Urinary bladder (tissue), 3 donors: ENCODE measurements at regions not wholly inside any gene's neighbourhood (a gene's known extent, or its start where the extent isn't known, plus 50 kb on each side); places are given as distances from the start of the nearest gene placed in this dataset.

Experiments
- DNase-seq: peaks from one replicate; pipeline ENCODE4 v3.0.0-alpha.2; 2015; ENCODE audit errors: extremely low spot score
- H3K27ac ChIP-seq: one replicate; pipeline ENCODE4 v1.5.1; 2013; ENCODE audit warnings: low read depth, mild to moderate bottlenecking, moderate library complexity
- H3K36me3 ChIP-seq: one replicate; pipeline ENCODE4 v1.6.1; 2013; ENCODE audit warnings: mild to moderate bottlenecking, moderate library complexity; ENCODE audit not compliant: insufficient read depth
- H3K4me1 ChIP-seq: one replicate; pipeline ENCODE4 v1.6.1; 2013; ENCODE audit warnings: mild to moderate bottlenecking, moderate library complexity; ENCODE audit not compliant: insufficient read depth
- H3K4me3 ChIP-seq: one replicate; pipeline ENCODE4 v1.5.1; 2013; ENCODE audit warnings: low read depth, low read length
- WGBS: extraction: QIAGEN DNeasy Blood & Tissue Kit; methylation state at CpG from one replicate; pipeline ENCODE4 v1.1.7; 2013; 5-methylcytosine and 5-hydroxymethylcytosine counted together
- donor health status: healthy with polysubstance abuse.
- donor health status: healthy.

DNA sequence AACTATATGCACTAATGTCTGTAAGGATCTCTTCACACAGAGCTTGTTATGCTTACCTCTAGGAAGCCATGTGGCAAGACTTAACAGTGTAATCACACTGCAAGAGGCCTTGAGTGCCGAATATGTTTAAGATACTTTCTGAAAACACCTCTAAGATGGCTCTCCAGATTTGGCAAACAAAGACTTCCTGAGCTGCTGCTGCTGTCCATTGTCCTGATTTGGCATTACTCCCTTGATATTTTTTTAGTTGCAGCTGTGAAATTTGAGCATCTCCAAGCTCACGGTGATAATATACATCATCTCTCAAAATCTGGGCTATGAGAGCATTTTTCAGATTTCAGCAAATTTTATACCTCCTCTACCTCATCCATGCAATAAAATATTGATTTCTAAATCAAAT lies 384.5 kb upstream of the CDH6 start:
- 26% methylated on average over 2 of the region's 2 CpGs for WGBS
- Histone ChIP-seq H3K4me3 (no peak overlapping the region), H3K4me1 (no peaks in the 10 kb centered on the region), H3K27ac (no peak overlapping the region), H3K36me3 (no peaks in the 10 kb centered on the region)
- DNase-seq: no peak

DNA sequence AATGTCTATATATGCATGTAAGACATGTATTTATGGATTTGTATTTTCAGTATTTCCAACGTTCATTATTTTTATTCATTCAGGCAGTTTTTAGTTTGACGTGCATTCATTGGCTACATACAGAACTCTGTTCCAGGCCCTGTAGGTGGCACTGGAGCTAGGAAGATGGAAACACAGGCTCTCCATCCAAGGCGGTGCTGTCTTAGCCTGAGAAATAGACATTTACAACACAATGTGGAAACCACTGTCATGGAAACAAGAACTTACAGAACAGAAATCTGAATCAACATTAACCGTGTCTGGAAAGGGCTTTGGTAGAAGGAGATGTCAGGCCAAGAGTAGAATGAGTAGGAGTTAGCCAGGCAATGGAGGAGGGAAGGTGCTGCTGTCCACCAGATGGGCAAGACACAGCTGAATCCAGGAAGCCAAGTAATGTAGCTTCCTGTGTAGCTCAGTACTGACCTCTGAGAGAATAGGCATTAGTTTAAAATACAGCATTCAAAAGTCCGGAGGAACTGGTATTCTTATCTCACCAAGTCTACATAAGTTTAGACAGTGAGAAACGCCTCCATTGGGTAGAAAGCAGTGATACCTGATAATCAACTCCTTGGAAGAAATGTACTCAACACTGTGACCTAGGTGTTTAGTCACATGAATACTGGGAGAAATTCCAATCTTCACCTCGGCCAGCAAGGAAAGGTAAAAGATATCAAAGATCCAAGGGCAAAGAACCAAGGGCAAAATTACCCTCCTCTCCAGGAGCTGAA lies 388.6 kb upstream of the CDH6 start:
- Histone ChIP-seq H3K4me3 (no peak overlapping the region), H3K27ac (no peak overlapping the region), H3K4me1 (no peaks in the 10 kb centered on the region), H3K36me3 (no peaks in the 10 kb centered on the region)
- WGBS: 61% methylated on average over 7 of the region's 7 CpGs
- no peak for DNase-seq

DNA sequence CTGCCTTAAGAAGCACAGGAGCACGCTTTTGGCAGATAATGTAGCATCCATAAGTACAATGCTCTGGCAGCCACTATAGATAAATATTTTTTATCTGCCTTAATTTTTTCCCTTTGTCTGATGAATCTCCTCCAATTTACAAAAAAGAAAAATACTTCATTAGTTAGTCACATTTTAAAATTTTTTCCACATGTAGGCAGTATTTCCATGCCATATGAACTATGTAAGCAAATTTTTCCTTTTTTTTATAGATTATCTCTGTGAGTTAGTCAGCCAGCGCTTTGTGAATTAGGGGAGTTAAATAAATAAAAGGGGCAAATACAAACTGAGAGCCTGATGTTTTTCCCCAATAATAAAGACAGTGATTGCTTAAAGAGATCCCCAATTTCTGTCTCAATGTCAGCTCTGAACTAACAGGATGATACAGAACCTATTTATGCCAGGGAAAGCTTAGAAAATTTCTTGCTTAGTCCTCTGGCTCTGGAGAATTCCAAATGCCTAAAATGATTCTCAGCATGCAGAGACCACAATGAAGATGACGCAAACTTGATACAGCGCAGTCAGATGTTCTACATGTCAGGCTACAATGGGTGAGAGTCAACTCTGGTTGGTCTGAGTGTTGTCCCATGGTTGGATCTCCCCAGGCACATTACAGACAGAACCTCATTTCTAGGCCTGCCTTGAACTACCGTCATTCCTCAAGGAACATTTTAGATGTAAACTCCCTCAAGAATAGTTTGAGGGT lies 390.4 kb upstream of the CDH6 start:
- no peak for DNase-seq
- Histone ChIP-seq H3K4me3 (no peak overlapping the region), H3K4me1 (no peaks in the 10 kb centered on the region), H3K36me3 (no peaks in the 10 kb centered on the region), H3K27ac (no peak overlapping the region)
- WGBS: 77% methylated on average over 5 of the region's 5 CpGs

DNA sequence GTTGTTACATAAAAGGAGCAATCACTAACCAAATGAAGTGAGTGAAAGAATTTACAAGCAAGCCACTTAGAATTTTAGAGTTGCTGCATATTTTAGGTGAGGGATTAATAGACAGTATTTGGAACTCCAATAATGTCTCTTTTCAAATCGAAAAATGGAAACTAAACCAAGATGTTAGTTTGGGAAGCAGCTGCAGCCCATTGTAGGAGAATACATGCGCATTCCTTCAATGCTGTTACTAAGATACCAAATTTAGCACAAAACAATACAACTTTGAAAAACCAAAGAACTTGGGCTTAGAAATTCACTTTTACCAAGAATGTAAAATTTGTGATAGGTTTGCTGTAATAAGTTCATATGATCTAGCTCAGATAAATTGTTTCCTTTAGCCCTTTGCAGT lies 411.8 kb upstream of the CDH6 start:
- 48% methylated on average over 2 of the region's 2 CpGs for WGBS
- H3K4me1 ChIP-seq: no peaks in the 10 kb centered on the region
- no peak for DNase-seq
- H3K27ac ChIP-seq: no peak overlapping the region
- H3K36me3 ChIP-seq: no peaks in the 10 kb centered on the region
- no peak overlapping the region for H3K4me3 ChIP-seq

DNA sequence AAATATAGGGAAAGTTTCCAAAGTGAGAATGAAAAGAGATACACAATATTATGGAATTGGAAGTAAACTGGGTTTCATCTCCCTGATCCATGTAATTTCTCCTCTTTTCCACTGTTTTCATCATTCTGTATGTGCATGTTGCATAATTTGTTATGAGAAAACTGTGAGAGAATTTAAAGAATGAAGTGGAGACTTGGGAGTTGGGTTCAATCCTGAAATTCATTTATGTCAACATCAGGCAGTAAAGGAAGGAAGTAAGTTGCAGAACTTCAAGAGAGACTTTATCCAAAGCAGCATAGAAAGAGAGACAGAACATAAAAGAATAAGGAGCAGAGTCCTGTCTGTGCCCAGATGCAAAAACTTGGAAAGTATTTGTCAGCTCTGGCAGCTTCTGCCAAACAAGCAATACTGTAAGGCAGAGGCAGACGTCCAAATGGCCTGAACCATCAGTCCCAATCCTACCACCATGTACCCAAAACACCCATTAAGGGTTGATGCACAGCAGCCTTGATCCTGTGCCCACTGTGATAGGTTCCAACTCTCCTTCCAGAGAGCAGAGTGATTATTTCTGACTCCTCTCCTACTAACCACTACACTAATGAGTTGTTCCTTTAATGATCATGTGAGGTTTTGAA lies 425.3 kb upstream of the CDH6 start:
- WGBS: 15% methylated on average over 1 of the region's 1 CpG
- Histone ChIP-seq H3K4me1 (no peaks in the 10 kb centered on the region), H3K4me3 (no peak overlapping the region), H3K36me3 (no peaks in the 10 kb centered on the region), H3K27ac (no peak overlapping the region)
- DNase-seq: no peak

DNA sequence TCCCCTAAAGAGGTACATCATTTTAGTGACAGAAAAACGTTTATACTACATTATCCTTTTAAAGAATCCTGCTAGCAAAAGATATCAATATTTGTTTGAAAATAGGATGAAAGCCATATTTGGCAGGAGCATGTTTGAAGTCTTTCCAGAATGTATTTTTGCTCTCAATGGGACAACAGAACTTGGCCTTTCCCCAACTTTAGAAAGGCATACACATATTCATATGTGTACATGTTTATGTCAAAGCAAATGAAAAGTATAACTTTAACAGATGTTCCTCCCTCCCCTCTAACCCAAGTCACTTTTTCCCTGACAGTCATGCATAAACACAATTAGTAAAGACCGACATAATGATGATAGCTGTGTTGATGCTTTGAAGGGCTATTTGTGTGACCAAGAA lies 427.8 kb upstream of the CDH6 start:
- no peaks in the 10 kb centered on the region for H3K4me1 ChIP-seq
- H3K27ac ChIP-seq: no peak overlapping the region
- no peak overlapping the region for H3K4me3 ChIP-seq
- H3K36me3 ChIP-seq: no peaks in the 10 kb centered on the region
- no peak for DNase-seq
- WGBS: 23% methylated on average over 2 of the region's 2 CpGs

DNA sequence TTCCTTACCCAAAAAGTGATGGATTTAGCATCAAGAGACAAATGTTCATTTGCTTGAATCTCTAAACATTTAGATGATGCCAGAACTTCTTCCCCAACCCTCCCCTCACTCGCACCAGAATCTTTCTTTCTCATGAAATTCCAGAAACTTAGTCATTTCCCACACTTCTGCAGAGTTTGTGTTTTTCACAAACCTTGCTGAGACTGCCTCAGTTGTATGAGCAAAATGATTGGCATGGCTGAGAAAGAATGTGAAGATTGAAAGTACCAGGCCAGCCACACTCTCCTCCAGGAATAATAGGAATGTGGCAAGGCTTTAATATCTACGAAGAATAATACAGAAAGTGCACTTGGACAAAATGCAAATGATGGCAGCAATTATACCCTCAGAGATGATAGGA lies 428.3 kb upstream of the CDH6 start:
- no peak for DNase-seq
- H3K4me1 ChIP-seq: no peaks in the 10 kb centered on the region
- WGBS: 38% methylated on average over 2 of the region's 2 CpGs
- no peak overlapping the region for H3K4me3 ChIP-seq
- no peaks in the 10 kb centered on the region for H3K36me3 ChIP-seq
- no peak overlapping the region for H3K27ac ChIP-seq

DNA sequence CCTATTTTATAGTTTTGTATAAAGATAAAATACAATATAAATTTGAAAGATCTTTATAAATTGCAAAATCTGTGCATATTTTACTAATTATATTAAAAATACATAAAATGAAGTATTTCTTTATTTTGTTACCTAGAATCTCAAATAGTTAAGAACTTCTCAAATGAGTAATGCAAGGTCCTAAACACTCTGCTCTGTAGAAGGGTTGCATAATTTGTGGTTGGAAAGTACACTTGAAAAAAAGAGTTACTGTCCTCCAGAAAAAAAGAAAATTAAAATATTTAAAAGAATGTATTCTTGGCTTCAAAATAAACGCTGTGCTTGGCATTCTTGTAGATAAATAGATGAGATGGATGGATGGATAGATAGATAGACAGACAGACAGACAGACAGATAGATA lies 428.8 kb upstream of the CDH6 start:
- H3K27ac ChIP-seq: no peak overlapping the region

DNA sequence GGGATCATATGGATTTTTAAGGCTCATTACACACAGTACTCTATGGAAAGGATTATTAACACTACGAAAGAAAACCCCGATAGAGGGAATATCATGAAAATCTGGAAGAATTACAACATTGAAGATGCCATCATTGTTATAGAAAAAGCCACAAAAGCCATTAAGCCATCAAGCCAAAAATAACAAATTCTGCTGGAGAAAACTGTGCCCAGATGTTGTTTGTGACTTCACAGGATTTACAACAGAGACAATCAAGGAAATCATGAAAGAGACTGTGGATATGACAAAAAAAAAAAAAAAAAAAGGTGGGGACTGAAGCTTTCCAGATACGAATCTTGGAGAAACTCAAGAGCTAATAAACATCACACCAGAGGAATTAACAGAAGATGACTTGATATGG lies 433.8 kb upstream of the CDH6 start:
- Histone ChIP-seq H3K4me1 (no peaks in the 10 kb centered on the region), H3K27ac (no peak overlapping the region), H3K36me3 (no peaks in the 10 kb centered on the region), H3K4me3 (no peak overlapping the region)
- DNase-seq: no peak
- WGBS: 58% methylated on average over 3 of the region's 3 CpGs

More for the DNA sequence above, 428.8 kb upstream of the CDH6 start:
- no peak for DNase-seq
- Histone ChIP-seq H3K4me3 (no peak overlapping the region), H3K4me1 (no peaks in the 10 kb centered on the region), H3K36me3 (no peaks in the 10 kb centered on the region)
- 33% methylated on average over 1 of the region's 1 CpG for whole genome bisulfite sequencing

DNA sequence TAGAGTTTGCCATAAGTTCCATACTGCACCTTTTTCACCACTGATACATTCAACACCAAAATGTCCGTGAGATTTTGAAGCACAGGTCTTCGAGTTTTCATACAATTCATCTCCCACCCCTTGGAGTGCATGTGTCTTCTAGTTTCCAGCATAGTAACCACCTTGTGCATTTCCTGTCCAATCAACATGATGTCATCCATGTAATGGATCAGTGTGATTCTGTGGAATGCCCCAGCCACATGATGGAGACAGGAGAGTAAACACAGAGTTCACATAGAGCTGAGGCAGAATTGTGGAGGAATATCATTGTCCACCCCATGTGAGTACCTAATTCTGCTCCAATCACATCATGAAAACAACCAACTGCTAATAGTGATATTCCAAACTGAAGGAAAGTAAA lies 441.5 kb upstream of the CDH6 start:
- Histone ChIP-seq H3K36me3 (no peaks in the 10 kb centered on the region), H3K27ac (no peak overlapping the region), H3K4me1 (no peaks in the 10 kb centered on the region), H3K4me3 (no peak overlapping the region)
- DNase-seq: no peak
- WGBS: 87% methylated on average over 2 of the region's 2 CpGs

DNA sequence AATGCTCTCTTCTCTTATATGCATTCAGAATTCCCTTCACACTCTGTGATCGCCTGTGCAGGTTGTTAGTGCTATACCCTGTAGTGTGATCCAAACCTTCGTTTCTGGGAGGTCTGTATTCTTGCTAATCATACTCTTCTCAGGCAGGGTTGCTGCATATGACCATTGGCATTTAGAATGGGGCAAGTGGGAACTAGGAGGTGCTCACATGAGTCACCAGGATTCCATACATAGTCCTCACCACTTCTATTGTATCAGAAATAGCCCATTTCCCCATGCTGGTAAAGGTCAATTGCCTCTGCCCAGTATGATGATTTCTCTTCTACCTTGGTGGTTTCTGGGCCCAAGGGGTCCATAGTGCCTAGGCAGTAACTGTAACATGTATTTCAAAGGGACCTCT lies 443.5 kb upstream of the CDH6 start:
- DNase-seq: no peak
- Histone ChIP-seq H3K36me3 (no peaks in the 10 kb centered on the region), H3K27ac (no peak overlapping the region), H3K4me1 (no peaks in the 10 kb centered on the region), H3K4me3 (no peak overlapping the region)
- 88% methylated on average over 2 of the region's 2 CpGs for WGBS

DNA sequence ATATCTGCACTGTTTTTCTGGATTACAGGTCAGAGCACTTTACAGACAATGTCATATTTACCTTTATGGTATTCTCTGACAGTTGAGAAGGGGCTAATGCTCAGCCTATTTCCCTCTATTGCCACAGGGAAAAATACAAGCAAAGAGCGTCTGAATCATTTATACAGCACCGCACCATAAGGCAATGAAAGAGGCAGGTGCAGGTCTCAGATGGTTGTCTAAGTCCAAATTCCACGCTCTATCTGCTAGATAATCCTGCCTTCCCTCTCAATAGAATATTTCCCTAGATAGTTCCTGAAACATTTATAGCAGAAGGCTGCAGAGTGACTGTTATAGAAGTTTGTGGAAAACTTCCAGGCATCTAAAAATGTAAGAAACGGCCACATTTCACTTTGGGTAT lies 446.1 kb upstream of the CDH6 start:
- Histone ChIP-seq H3K36me3 (no peaks in the 10 kb centered on the region), H3K27ac (no peak overlapping the region), H3K4me1 (no peaks in the 10 kb centered on the region), H3K4me3 (no peak overlapping the region)
- DNase-seq: no peak
- 70% methylated on average over 4 of the region's 4 CpGs for WGBS

DNA sequence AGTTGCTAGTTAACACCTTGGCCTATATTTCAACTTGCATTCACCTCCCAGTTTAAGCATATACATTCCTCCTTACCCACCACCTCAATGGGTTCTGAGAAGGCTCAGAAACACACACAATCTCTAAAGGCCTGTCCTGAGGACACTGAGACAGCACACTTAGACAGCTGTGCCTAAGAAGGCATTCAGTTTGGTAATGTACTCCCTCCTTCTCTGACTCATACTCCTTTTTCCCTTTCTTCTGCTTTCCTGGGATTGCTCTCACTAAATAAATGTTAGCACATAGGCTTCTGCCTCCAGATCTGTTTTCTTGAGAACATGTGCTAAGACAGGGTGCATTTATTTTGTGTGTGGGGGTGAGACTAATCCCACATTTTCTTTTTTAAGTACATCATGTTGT lies 456.8 kb upstream of the CDH6 start:
- Histone ChIP-seq H3K36me3 (no peaks in the 10 kb centered on the region), H3K27ac (no peak overlapping the region), H3K4me1 (no peaks in the 10 kb centered on the region), H3K4me3 (no peak overlapping the region)
- DNase-seq: no peak

DNA sequence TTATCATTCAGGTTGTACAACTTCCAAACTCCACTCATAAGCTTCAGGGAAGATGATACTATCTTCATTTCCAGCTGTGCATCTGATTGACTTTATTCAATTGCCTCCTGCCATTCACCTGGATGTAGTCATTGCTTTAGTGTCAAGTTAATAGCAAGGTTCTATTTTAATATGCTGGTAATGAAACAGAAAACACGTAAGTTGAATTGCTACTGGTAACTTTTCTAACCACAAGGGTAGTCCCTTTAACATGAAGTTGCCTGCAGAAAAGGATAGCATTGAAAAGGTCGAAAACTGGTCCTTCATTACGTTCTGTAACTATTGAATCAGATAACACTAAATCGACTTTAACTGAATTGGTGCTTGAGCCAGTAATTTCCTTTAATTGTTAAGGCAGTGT lies 459.4 kb upstream of the CDH6 start:
- no peak for DNase-seq
- H3K4me3 ChIP-seq: no peak overlapping the region
- no peaks in the 10 kb centered on the region for H3K4me1 ChIP-seq
- no peak overlapping the region for H3K27ac ChIP-seq
- WGBS: 90% methylated on average over 4 of the region's 4 CpGs
- no peaks in the 10 kb centered on the region for H3K36me3 ChIP-seq
